ENCODE measurements at regions not wholly inside any gene's neighbourhood (a gene's known extent, or its start where the extent isn't known, plus 50 kb on each side); places are given as distances from the start of the nearest gene placed in this dataset.
"Not testable (repeated sequence)": the region's sequence is repeated elsewhere in the genome, so short reads cannot be mapped to it uniquely, and the experiment has no call there.

- DNase-seq (ENCODE audit: low read depth) = peak; percentile 54
- TF ChIP-seq CTCF (conservative IDR thresholded peaks at IDR 0.05; ENCODE audit: low read length) = no peak
- no peak overlapping the region for H3K4me3 ChIP-seq (ENCODE audit: low read length)
These were observed 357.6 kb upstream of the RPS23 start for GRCh38 chr5:82635561-82636288.

DNA sequence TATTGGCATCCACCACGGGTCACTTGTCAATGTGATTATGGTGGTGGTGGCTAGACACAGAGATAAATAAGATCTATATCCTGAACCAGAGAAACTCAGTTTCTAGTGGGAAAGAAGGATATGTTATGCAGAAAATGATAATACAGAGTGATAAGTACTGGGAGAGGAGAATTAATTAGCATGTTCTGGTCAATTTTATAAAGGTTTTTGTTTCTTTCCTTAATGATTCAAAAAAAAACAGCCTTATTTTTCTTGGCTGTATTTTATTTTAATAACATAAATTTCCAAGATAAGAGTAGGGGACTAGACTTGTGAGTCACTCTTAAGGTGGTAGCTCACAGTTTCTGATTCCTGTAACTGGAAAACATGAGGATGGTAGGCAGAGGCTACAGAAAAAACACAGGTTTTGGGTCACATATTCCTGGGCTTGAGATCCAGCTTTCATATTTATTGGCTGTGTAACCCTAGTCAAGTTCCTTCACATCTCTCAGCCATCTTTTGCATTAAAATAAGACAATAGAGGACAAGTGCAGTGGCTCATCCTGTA, 350.3 kb upstream of the RPS23 start:
- no peak for DNase-seq (ENCODE audit: low read depth)
- no peak for TF ChIP-seq CTCF (conservative IDR thresholded peaks at IDR 0.05; ENCODE audit: low read length)
- no peak overlapping the region for H3K4me3 ChIP-seq (ENCODE audit: low read length)

DNA sequence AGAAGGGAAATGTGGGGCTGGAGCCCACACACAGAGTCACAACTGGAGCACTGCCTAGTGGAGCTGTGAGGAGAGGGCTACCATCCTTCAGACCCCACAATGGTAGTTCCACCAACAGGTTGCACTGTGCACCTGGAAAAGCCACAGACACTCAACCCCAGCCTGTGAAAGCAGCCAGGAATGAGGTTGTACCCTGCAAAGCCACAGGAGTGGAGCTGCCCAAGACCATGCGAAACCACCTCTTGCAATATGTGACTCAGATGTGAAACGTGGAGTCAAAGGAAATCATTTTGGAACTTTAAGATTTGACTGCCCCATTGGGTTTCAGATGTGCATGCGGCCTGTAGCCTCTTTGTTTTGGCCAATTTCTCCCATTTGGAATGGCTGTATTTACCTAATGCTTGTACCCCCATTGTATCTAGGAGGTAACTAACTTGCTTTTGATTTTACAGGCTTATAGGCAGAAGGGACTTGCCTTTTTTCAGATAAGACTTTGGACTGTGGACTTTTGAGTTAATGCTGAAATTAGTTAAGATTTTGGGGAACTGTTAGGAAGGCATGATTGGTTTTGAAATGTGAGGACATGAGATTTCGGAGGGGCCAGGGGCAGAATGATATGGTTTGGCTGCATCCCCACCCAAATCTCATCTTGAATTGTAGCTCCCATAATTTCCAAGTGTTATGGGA, 348.9 kb upstream of the RPS23 start:
- not testable (repeated sequence) for DNase-seq (ENCODE audit: low read depth); H3K4me3 ChIP-seq (ENCODE audit: low read length)

- not testable (repeated sequence) for DNase-seq (ENCODE audit: low read depth); H3K4me3 ChIP-seq (ENCODE audit: low read length)
These were observed 347.9 kb upstream of the RPS23 start for GRCh38 chr5:82626012-82626411.

DNA sequence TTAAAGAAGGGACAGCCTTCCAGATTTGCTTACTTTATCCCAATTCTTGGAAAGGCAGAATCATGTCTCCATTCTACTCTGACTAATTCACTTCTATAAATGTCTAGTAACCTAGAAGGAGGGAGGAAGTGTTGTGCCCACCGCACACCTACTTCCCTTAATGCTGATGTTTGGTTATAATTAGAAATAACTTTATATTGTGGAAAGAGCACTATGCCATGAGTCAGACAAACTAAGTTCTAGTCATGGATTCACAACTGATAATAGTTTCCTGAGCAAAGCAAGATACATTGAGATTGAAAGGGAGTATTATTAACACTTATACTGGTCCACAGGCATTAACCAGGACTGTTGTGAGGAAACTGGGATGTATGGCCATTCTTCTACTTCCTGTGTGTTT, 345.9 kb upstream of the RPS23 start:
- no peak for DNase-seq (ENCODE audit: low read depth)
- H3K4me3 ChIP-seq (ENCODE audit: low read length) = no peak overlapping the region
- TF ChIP-seq CTCF (conservative IDR thresholded peaks at IDR 0.05; ENCODE audit: low read length) = no peak

- no peak for TF ChIP-seq CTCF (conservative IDR thresholded peaks at IDR 0.05; ENCODE audit: low read length)
- no peak for DNase-seq (ENCODE audit: low read depth)
- no peak overlapping the region for H3K4me3 ChIP-seq (ENCODE audit: low read length)
These were observed 344.8 kb upstream of the RPS23 start for GRCh38 chr5:82622711-82623514.

DNA sequence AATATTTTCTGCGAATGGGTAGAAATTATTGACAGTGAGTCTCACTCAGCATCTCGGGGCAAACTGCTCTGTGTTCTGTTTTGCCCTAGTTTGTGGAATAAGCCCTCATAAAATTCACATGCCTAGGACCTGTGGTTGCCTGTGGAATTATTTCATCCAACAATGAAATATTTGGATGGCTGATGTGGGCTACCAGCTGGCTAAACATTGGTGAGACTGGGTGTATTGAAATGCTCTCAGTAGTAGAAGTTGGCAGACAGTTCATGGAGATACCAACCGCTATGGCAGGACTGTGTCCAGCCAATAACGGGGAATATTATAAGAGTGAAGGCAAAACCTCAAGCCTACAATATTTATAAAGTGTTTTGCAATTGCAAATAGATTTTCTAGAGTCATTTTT, 344.1 kb upstream of the RPS23 start:
- H3K4me3 ChIP-seq (ENCODE audit: low read length) = no peak overlapping the region
- DNase-seq (ENCODE audit: low read depth) = no peak
- TF ChIP-seq CTCF (conservative IDR thresholded peaks at IDR 0.05; ENCODE audit: low read length) = no peak

All from AG10803 (cell line).